Smooth muscle cell (in vitro differentiated cells): ENCODE measurements at regions not wholly inside any gene's neighbourhood (a gene's known extent, or its start where the extent isn't known, plus 50 kb on each side); places are given as distances from the start of the nearest gene placed in this dataset.
"Not testable (repeated sequence)": the region's sequence is repeated elsewhere in the genome, so short reads cannot be mapped to it uniquely, and the experiment has no call there.

Experiments used
- DNase-seq: peaks from one replicate; lab custom pipeline; 2025; ENCODE audit not compliant: unreplicated experiment; lab: John Stamatoyannopoulos, UW
- H2AFZ ChIP-seq: fragments of 200-600 bp; sonication (generic); 2 replicates; pipeline ENCODE4 v1.6.0; 2016; ENCODE audit warnings: antibody characterized with exemption, low read depth, mild to moderate bottlenecking
- H3F3A ChIP-seq: fragments of 200-600 bp; sonication (generic); 2 replicates; pipeline ENCODE4 v1.6.0; 2017; ENCODE audit warnings: antibody characterized with exemption, low read depth
- H3K27ac ChIP-seq: fragments of 200-600 bp; sonication (generic); 2 replicates; pipeline ENCODE4 v1.5.1; 2016; ENCODE audit warnings: low read depth, mild to moderate bottlenecking
- H3K27me3 ChIP-seq: fragments of 200-600 bp; sonication (generic); 2 replicates; pipeline ENCODE4 v1.6.1; 2016; ENCODE audit warnings: low read depth, mild to moderate bottlenecking
- H3K36me3 ChIP-seq: fragments of 200-600 bp; sonication (generic); 2 replicates; pipeline ENCODE4 v1.5.1; 2016; ENCODE audit warnings: low read depth
- H3K4me1 ChIP-seq: fragments of 200-600 bp; sonication (generic); 2 replicates; pipeline ENCODE4 v1.5.1; 2016; ENCODE audit warnings: low read depth
- H3K4me2 ChIP-seq: fragments of 200-600 bp; sonication (generic); 2 replicates; pipeline ENCODE4 v1.6.0; 2016; ENCODE audit warnings: mild to moderate bottlenecking
- H3K4me3 ChIP-seq: fragments of 200-600 bp; sonication (generic); 2 replicates; pipeline ENCODE4 v1.5.1; 2016; ENCODE audit warnings: mild to moderate bottlenecking
- H3K79me2 ChIP-seq: fragments of 200-600 bp; sonication (generic); 2 replicates; pipeline ENCODE4 v1.6.0; 2016; ENCODE audit warnings: low read depth, mild to moderate bottlenecking
- H3K9ac ChIP-seq: fragments of 200-600 bp; sonication (generic); 2 replicates; pipeline ENCODE4 v1.6.0; 2016; ENCODE audit warnings: low read depth
- H3K9me3 ChIP-seq: fragments of 200-600 bp; sonication (generic); replicated peaks from 2 replicates; pipeline ENCODE4 v1.5.1; 2016; ENCODE audit warnings: low read depth
- H4K20me1 ChIP-seq: fragments of 200-600 bp; sonication (generic); 2 replicates; pipeline ENCODE4 v1.6.0; 2016; ENCODE audit warnings: low read depth
- CTCF ChIP-seq: fragments of 200-600 bp; sonication (generic); IDR thresholded peaks from 2 replicates; pipeline ENCODE4 v1.5.1; 2017; ENCODE audit warnings: borderline replicate concordance, mild to moderate bottlenecking, antibody characterized with exemption; ENCODE audit not compliant: insufficient read depth, poor library complexity, severe bottlenecking
- WGBS: methylation state at CpG from one replicate; pipeline ENCODE4 v1.1.7; 2016; ENCODE audit warnings: low lambda C conversion rate; 5-methylcytosine and 5-hydroxymethylcytosine counted together

GRCh38 chr5:40442346-40442745 lies 237.4 kb upstream of the PTGER4 start:
- WGBS, result 54% methylated on average over 2 of the region's 2 CpGs
- Histone ChIP-seq H3K4me1 (no peaks in the 10 kb centered on the region), H3K4me2 (no peak overlapping the region), H3K36me3 (no peaks in the 10 kb centered on the region), H2AFZ (no peak overlapping the region), H3K27me3 (no peaks in the 10 kb centered on the region), H3K4me3 (no peak overlapping the region), H3K9me3 (no peaks in the 10 kb centered on the region), H3K79me2 (no peaks in the 10 kb centered on the region), H3K27ac (no peak overlapping the region), H4K20me1 (no peaks in the 10 kb centered on the region), H3F3A (no peaks in the 10 kb centered on the region), H3K9ac (no peak overlapping the region)
- DNase-seq, result no peak
- TF ChIP-seq CTCF, result no peak

GRCh38 chr5:40441733-40442132 lies 238.0 kb upstream of the PTGER4 start:
- Histone ChIP-seq H3K27ac (no peak overlapping the region), H3K79me2 (no peaks in the 10 kb centered on the region), H3K4me2 (no peak overlapping the region), H3K27me3 (no peaks in the 10 kb centered on the region), H3K9ac (no peak overlapping the region), H3K36me3 (no peaks in the 10 kb centered on the region), H3K4me3 (no peak overlapping the region), H3K9me3 (no peaks in the 10 kb centered on the region), H3F3A (no peaks in the 10 kb centered on the region), H2AFZ (no peak overlapping the region), H4K20me1 (no peaks in the 10 kb centered on the region), H3K4me1 (no peaks in the 10 kb centered on the region)
- 92% methylated on average over 4 of the region's 4 CpGs for WGBS
- DNase-seq, result no peak
- no peak for TF ChIP-seq CTCF

- no peak for TF ChIP-seq CTCF
- 95% methylated on average over 1 of the region's 1 CpG for WGBS
- no peak for DNase-seq
Measured at GRCh38 chr5:40440746-40441145, 239.0 kb upstream of the PTGER4 start.

GRCh38 chr5:40439103-40439502 lies 240.6 kb upstream of the PTGER4 start:
- not testable (repeated sequence) for H3K79me2 ChIP-seq, H4K20me1 ChIP-seq, H3K27me3 ChIP-seq, H3K9me3 ChIP-seq, H3K36me3 ChIP-seq, H3K4me2 ChIP-seq, H3K27ac ChIP-seq, H3K4me3 ChIP-seq, DNase-seq, H3F3A ChIP-seq, H3K9ac ChIP-seq, H3K4me1 ChIP-seq, H2AFZ ChIP-seq
- 98% methylated on average over 3 of the region's 3 CpGs for WGBS

More at GRCh38 chr5:40440746-40441145, 239.0 kb upstream of the PTGER4 start:
- no peaks in the 10 kb centered on the region for H3K79me2 ChIP-seq
- H3K27me3 ChIP-seq, result no peaks in the 10 kb centered on the region
- H3K9ac ChIP-seq, result no peak overlapping the region
- H4K20me1 ChIP-seq, result no peaks in the 10 kb centered on the region
- no peaks in the 10 kb centered on the region for H3K4me1 ChIP-seq
- H3K36me3 ChIP-seq, result no peaks in the 10 kb centered on the region
- H3K4me2 ChIP-seq, result no peak overlapping the region
- no peak overlapping the region for H2AFZ ChIP-seq
- H3F3A ChIP-seq, result no peaks in the 10 kb centered on the region
- H3K4me3 ChIP-seq, result no peak overlapping the region
- H3K9me3 ChIP-seq, result no peaks in the 10 kb centered on the region
- no peak overlapping the region for H3K27ac ChIP-seq

- not testable (repeated sequence) for H3K36me3 ChIP-seq, H3K4me1 ChIP-seq, H3K27me3 ChIP-seq, H3K4me2 ChIP-seq, H3K27ac ChIP-seq, H3K79me2 ChIP-seq, H3F3A ChIP-seq, H3K9me3 ChIP-seq, H3K4me3 ChIP-seq, H3K9ac ChIP-seq, DNase-seq, H4K20me1 ChIP-seq, H2AFZ ChIP-seq
- 98% methylated on average over 20 of the region's 26 CpGs for WGBS
Measured at GRCh38 chr5:40438646-40439045, 241.1 kb upstream of the PTGER4 start.
